SW480 (cell line): ENCODE measurements at regions not wholly inside any gene's neighbourhood (a gene's known extent, or its start where the extent isn't known, plus 50 kb on each side); places are given as distances from the start of the nearest gene placed in this dataset.
A peak's percentile ranks its signal among the peaks of the same experiment; 100 is the strongest.

Source experiments
- DNase-seq: peaks from one replicate; pipeline ENCODE4 v3.0.0-alpha.2; 2016; ENCODE audit warnings: low spot score

- DNase-seq: no peak
These were observed 70.9 kb upstream of the IRS2 start for GRCh38 chr13:109857325-109857724.

- no peak for DNase-seq
These were observed 70.0 kb upstream of the IRS2 start for GRCh38 chr13:109856350-109856749.

- DNase-seq: no peak
These were observed 66.8 kb upstream of the IRS2 start for GRCh38 chr13:109853153-109853552.

- no peak for DNase-seq
These were observed 59.8 kb upstream of the IRS2 start for GRCh38 chr13:109846185-109846584.

- DNase-seq: no peak
These were observed 58.0 kb upstream of the IRS2 start for GRCh38 chr13:109844396-109844795.

- no peak for DNase-seq
These were observed 57.3 kb upstream of the IRS2 start for GRCh38 chr13:109843695-109844094.

GRCh38 chr13:109842212-109842920, 56.0 kb upstream of the IRS2 start:
- DNase-seq: no peak

GRCh38 chr13:109840893-109841287, 54.5 kb upstream of the IRS2 start:
- DNase-seq: no peak

- peak; percentile 94 for DNase-seq
These were observed 54.0 kb upstream of the IRS2 start for GRCh38 chr13:109840201-109840892.

- DNase-seq: peak; percentile 90
These were observed 50.5 kb upstream of the IRS2 start for GRCh38 chr13:109836629-109837607.
